Glutamatergic neuron (in vitro differentiated cells): ENCODE measurements at regions not wholly inside any gene's neighbourhood (a gene's known extent, or its start where the extent isn't known, plus 50 kb on each side); places are given as distances from the start of the nearest gene placed in this dataset.

Experiments used
- DNase-seq: peaks from one replicate; pipeline ENCODE4 v3.0.0; 2022
- H3K27ac Mint-ChIP-seq: one replicate; pipeline ENCODE4 v1.8.0; 2020; ENCODE audit warnings: mild to moderate bottlenecking, mixed read lengths, inconsistent platforms; ENCODE audit not compliant: unreplicated experiment
- H3K27me3 Mint-ChIP-seq: one replicate; pipeline ENCODE4 v1.8.0; 2020; ENCODE audit warnings: mild to moderate bottlenecking, moderate library complexity, mixed read lengths, inconsistent platforms; ENCODE audit not compliant: unreplicated experiment
- H3K36me3 Mint-ChIP-seq: one replicate; pipeline ENCODE4 v1.8.0; 2020; ENCODE audit warnings: mild to moderate bottlenecking, mixed read lengths, inconsistent platforms; ENCODE audit not compliant: unreplicated experiment
- H3K4me1 Mint-ChIP-seq: one replicate; pipeline ENCODE4 v1.8.0; 2020; ENCODE audit warnings: mild to moderate bottlenecking, low read depth, mixed read lengths, inconsistent platforms; ENCODE audit not compliant: unreplicated experiment
- H3K4me3 Mint-ChIP-seq: one replicate; pipeline ENCODE4 v1.8.0; 2020; ENCODE audit warnings: mild to moderate bottlenecking, mixed read lengths, inconsistent platforms; ENCODE audit not compliant: unreplicated experiment
- H3K9me3 Mint-ChIP-seq: one replicate; pipeline ENCODE4 v1.8.0; 2020; ENCODE audit warnings: mild to moderate bottlenecking, moderate library complexity, mixed read lengths, inconsistent platforms; ENCODE audit not compliant: unreplicated experiment
- CTCF ChIP-seq: fragments of 200-600 bp; sonication (generic); IDR thresholded peaks from one replicate; pipeline ENCODE4 v1.5.0; 2021; ENCODE audit not compliant: partially characterized antibody, unreplicated experiment

GRCh38 chr3:81173514-81173913, 587.9 kb downstream of the GBE1 start:
- no peak overlapping the region for H3K4me3 Mint-ChIP-seq
- H3K9me3 Mint-ChIP-seq = no peaks in the 10 kb centered on the region
- TF ChIP-seq CTCF = peak; percentile 49
- no peaks in the 10 kb centered on the region for H3K4me1 Mint-ChIP-seq
- H3K36me3 Mint-ChIP-seq = no peaks in the 10 kb centered on the region
- H3K27ac Mint-ChIP-seq = no peak overlapping the region
- no peak for DNase-seq
- no peaks in the 10 kb centered on the region for H3K27me3 Mint-ChIP-seq

DNA sequence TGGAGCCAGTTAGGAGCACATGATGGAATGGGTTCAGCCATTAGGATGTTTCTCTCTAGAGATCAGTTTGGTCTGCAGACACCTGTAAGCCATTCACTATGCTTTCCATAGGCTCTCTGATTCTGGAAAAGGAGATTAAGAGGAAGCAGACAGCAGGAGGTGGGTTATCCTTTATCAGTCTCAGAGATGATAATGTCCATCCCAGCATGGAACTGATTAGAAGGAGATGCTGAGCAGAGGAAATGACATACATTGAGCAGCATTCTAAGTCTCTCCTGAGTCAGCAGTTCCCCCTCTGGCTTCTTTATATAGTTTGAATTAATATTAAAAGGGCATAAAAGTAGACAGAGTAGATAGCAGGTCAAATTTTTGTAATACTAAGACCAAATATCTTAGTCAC, 591.1 kb downstream of the GBE1 start:
- no peak for TF ChIP-seq CTCF
- no peaks in the 10 kb centered on the region for H3K36me3 Mint-ChIP-seq
- no peak overlapping the region for H3K27ac Mint-ChIP-seq
- H3K27me3 Mint-ChIP-seq = no peaks in the 10 kb centered on the region
- no peaks in the 10 kb centered on the region for H3K9me3 Mint-ChIP-seq
- H3K4me1 Mint-ChIP-seq = no peaks in the 10 kb centered on the region
- no peak overlapping the region for H3K4me3 Mint-ChIP-seq
- DNase-seq = no peak

DNA sequence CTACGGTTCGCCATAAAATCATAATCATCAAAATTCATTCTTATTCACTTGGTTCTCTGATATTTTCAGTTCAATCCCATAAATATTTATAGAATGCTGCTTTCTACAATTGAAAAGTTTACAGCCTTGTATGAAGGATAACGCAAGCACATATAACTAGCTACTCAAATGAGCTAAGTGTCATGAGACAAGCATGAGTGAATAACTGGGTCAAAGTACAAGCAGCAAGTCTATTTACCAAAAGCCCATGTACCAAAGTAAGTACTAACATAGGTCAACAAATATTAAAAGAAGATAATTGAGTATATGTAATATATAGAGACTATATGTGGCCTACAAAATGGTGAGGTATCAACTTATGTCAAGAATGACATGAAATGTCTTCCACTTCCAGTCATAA, 596.6 kb downstream of the GBE1 start:
- Mint-ChIP-seq H3K27me3 (no peaks in the 10 kb centered on the region), H3K9me3 (no peaks in the 10 kb centered on the region), H3K4me3 (no peak overlapping the region), H3K36me3 (no peaks in the 10 kb centered on the region), H3K27ac (no peak overlapping the region), H3K4me1 (no peaks in the 10 kb centered on the region)
- DNase-seq = no peak
- TF ChIP-seq CTCF = no peak

DNA sequence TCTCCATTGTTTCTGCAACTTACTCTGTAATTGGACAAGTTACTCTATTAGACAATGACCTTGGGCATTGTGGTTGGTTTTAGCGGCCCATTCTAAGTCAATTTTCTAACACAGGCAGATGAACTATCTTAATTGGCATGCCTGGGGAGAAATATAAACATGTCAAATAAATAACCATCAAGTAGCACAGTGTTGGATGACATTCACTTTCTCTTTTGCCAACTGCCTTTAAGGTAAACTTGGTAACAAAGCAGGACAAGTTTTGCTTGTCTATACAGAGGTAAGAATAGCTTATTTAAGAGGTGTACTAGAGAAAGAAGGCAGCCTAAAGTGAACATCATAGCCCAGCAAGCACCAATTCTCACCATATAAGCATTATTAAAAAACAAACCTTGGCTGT, 599.6 kb downstream of the GBE1 start:
- Mint-ChIP-seq H3K4me1 (no peaks in the 10 kb centered on the region), H3K4me3 (no peak overlapping the region), H3K9me3 (no peaks in the 10 kb centered on the region), H3K36me3 (no peaks in the 10 kb centered on the region), H3K27ac (no peak overlapping the region), H3K27me3 (no peaks in the 10 kb centered on the region)
- no peak for DNase-seq
- TF ChIP-seq CTCF = no peak

DNA sequence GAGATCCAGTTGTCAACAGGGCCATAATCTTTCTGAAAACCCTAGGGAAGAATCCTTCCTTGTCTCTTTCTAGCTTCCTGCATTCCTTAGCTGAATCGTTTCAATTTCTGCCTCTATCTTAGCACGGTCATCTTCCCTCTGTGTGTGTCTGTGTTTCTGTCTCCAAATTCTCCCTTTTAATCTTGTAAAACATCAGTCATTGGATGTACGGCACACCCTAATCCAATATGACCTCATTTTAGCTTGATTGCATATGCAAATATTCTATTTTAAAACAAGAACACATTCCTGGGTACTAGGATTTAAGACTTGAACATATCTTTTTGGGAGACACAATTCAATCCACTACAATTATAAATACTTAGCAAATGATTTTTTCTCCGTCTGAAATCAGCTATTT, 600.3 kb downstream of the GBE1 start:
- Mint-ChIP-seq H3K27ac (no peak overlapping the region), H3K4me3 (no peak overlapping the region), H3K36me3 (no peaks in the 10 kb centered on the region), H3K9me3 (no peaks in the 10 kb centered on the region), H3K4me1 (no peaks in the 10 kb centered on the region), H3K27me3 (no peaks in the 10 kb centered on the region)
- no peak for TF ChIP-seq CTCF
- no peak for DNase-seq
